ENCODE measurements at regions not wholly inside any gene's neighbourhood (a gene's known extent, or its start where the extent isn't known, plus 50 kb on each side); places are given as distances from the start of the nearest gene placed in this dataset.

DNA sequence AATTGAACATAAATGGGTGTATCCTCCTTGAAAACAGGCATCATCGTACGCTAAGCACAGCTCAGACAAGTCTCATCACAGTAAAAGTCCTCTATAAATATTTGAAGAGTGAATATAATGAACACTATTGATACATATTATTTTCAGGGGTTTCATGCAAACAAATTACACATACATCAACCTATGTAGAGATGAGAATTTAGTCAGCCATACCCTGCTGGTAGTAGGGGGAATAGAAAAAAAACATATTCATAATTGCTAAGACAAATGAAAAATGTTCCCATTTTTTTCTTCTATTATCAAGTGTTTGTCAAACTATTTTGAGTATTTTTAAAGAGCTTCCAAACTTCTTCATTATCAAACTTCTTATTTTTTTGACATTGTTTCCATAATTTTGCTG, 205.6 kb upstream of the SOX5 start:
- no peaks in the 10 kb centered on the region for H3K36me3 ChIP-seq (ENCODE audit: control insufficient read depth in 1 of 2, insufficient read depth in 2 of 2, low read length in 2 of 2)
- H3K4me3 ChIP-seq (ENCODE audit: low read depth in 1 of 2, low read length in 2 of 2) = no peak overlapping the region
- H3K4me1 ChIP-seq (ENCODE audit: control insufficient read depth in 1 of 2, insufficient read depth in 2 of 2, low read length in 2 of 2) = no peaks in the 10 kb centered on the region
- no peak overlapping the region for H3K27ac ChIP-seq (ENCODE audit: low read length)
- H3K9me3 ChIP-seq (ENCODE audit: control insufficient read depth in 1 of 2, low read length in 2 of 2) = no peaks in the 10 kb centered on the region
- H3K27me3 ChIP-seq (ENCODE audit: low read depth, low read length) = no peaks in the 10 kb centered on the region

DNA sequence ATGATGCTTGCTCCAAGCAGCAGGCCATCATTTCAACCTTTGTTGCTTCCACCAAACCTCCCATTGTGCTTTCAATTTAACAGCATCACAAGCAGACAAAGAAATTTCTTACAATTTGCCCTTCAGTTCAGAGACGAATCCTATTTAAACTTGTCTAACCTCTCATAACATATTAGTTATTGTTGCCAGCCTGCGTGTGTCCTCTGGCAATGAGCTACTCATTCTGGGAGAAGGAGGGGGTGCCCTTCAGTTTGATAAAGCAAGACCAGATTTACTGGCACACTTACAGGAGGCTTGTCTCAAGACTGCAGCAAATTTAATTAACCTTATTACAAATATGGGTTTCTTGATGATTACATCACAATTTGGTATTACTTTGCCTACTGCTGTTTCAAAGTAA, 203.6 kb upstream of the SOX5 start:
- Histone ChIP-seq H3K4me3 (ENCODE audit: low read depth in 1 of 2, low read length in 2 of 2) (no peak overlapping the region), H3K27ac (ENCODE audit: low read length) (no peak overlapping the region), H3K4me1 (ENCODE audit: control insufficient read depth in 1 of 2, insufficient read depth in 2 of 2, low read length in 2 of 2) (no peaks in the 10 kb centered on the region), H3K27me3 (ENCODE audit: low read depth, low read length) (no peaks in the 10 kb centered on the region), H3K36me3 (ENCODE audit: control insufficient read depth in 1 of 2, insufficient read depth in 2 of 2, low read length in 2 of 2) (no peaks in the 10 kb centered on the region), H3K9me3 (ENCODE audit: control insufficient read depth in 1 of 2, low read length in 2 of 2) (no peaks in the 10 kb centered on the region)

DNA sequence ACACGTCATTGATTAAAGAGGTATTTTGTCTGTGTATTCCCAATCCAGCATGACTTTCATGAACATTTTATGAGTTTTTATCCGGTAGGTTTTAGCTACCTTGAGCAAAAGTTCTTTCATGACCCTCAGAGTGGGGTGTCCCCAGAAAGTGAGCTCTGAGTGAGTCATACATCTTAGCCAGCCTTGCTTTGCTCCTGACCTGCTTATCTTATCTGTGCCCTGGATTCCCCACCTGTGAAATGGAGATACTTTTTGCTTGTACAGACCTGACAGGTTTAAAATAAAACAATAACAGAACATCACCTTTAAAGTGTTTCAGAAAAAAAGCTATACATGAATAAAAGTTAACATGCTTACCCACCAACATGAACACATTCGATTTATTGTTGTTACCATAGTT, 202.8 kb upstream of the SOX5 start:
- Histone ChIP-seq H3K27me3 (ENCODE audit: low read depth, low read length) (no peaks in the 10 kb centered on the region), H3K27ac (ENCODE audit: low read length) (no peak overlapping the region), H3K36me3 (ENCODE audit: control insufficient read depth in 1 of 2, insufficient read depth in 2 of 2, low read length in 2 of 2) (no peaks in the 10 kb centered on the region), H3K4me3 (ENCODE audit: low read depth in 1 of 2, low read length in 2 of 2) (no peak overlapping the region), H3K9me3 (ENCODE audit: control insufficient read depth in 1 of 2, low read length in 2 of 2) (no peaks in the 10 kb centered on the region), H3K4me1 (ENCODE audit: control insufficient read depth in 1 of 2, insufficient read depth in 2 of 2, low read length in 2 of 2) (no peaks in the 10 kb centered on the region)

DNA sequence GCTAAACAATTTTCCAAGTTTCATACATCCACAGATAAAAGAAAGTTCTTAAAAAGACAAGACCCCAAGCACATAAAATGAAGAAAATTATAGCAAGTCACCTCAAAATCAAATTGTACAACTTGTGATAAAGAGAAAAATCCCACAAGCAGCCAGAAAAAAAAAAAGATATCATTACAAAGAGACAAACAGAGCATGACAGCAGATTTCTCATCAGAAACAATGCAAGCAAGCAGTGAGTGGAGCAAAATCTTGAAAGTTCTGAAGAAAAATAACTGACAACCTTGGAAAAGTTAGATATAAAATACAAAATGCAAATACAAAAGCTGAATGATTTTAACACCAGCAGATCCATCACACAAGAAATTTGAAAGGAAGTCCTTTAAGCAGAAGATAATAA, 194.5 kb upstream of the SOX5 start:
- H3K36me3 ChIP-seq (ENCODE audit: control insufficient read depth in 1 of 2, insufficient read depth in 2 of 2, low read length in 2 of 2) = no peaks in the 10 kb centered on the region
- no peaks in the 10 kb centered on the region for H3K9me3 ChIP-seq (ENCODE audit: control insufficient read depth in 1 of 2, low read length in 2 of 2)
- no peaks in the 10 kb centered on the region for H3K27me3 ChIP-seq (ENCODE audit: low read depth, low read length)
- H3K27ac ChIP-seq (ENCODE audit: low read length) = no peak overlapping the region
- no peak overlapping the region for H3K4me3 ChIP-seq (ENCODE audit: low read depth in 1 of 2, low read length in 2 of 2)
- no peaks in the 10 kb centered on the region for H3K4me1 ChIP-seq (ENCODE audit: control insufficient read depth in 1 of 2, insufficient read depth in 2 of 2, low read length in 2 of 2)

DNA sequence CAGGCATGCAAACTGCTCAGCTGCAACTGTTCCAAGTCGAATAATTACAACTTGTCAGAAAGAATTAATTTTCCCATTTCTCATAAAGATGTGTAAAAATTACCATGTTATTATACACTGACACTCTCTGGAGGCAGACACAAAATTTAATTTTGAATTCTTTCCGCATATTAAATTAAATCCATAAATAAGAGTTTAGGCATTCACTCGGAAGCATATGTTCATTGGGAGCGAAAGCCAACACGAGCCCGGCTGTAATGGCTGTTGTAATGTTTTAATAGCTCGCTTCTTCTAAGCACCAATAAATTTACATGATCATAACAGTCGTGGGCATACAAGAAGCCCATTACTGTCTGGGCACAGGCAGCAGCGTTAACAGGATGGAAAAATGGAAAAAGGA, 189.6 kb upstream of the SOX5 start:
- H3K4me3 ChIP-seq (ENCODE audit: low read depth in 1 of 2, low read length in 2 of 2) = no peak overlapping the region
- H3K27ac ChIP-seq (ENCODE audit: low read length) = no peak overlapping the region
- no peaks in the 10 kb centered on the region for H3K36me3 ChIP-seq (ENCODE audit: control insufficient read depth in 1 of 2, insufficient read depth in 2 of 2, low read length in 2 of 2)
- H3K9me3 ChIP-seq (ENCODE audit: control insufficient read depth in 1 of 2, low read length in 2 of 2) = no peaks in the 10 kb centered on the region
- H3K4me1 ChIP-seq (ENCODE audit: control insufficient read depth in 1 of 2, insufficient read depth in 2 of 2, low read length in 2 of 2) = no peaks in the 10 kb centered on the region
- H3K27me3 ChIP-seq (ENCODE audit: low read depth, low read length) = no peaks in the 10 kb centered on the region

DNA sequence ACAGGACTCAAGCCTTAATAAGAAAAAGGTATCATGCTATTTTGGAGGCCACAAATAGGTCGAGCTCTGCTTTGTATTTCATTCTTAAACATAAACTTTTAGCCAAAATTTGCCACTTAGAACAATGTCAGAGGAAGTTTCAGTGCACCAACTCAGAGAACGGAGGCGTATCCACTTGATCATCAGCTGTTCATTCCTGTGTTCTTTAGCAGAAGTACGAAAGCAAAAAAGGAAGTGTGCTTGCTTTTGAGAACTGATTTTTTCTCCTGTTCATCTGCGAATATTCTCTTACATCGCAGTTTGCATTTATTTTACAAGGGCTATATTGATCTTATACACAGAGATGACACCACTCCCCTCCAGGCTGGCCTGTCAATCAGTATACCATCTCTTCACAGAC, 188.6 kb upstream of the SOX5 start:
- Histone ChIP-seq H3K27ac (ENCODE audit: low read length) (no peak overlapping the region), H3K36me3 (ENCODE audit: control insufficient read depth in 1 of 2, insufficient read depth in 2 of 2, low read length in 2 of 2) (no peaks in the 10 kb centered on the region), H3K4me3 (ENCODE audit: low read depth in 1 of 2, low read length in 2 of 2) (no peak overlapping the region), H3K9me3 (ENCODE audit: control insufficient read depth in 1 of 2, low read length in 2 of 2) (no peaks in the 10 kb centered on the region), H3K4me1 (ENCODE audit: control insufficient read depth in 1 of 2, insufficient read depth in 2 of 2, low read length in 2 of 2) (no peaks in the 10 kb centered on the region), H3K27me3 (ENCODE audit: low read depth, low read length) (no peaks in the 10 kb centered on the region)

DNA sequence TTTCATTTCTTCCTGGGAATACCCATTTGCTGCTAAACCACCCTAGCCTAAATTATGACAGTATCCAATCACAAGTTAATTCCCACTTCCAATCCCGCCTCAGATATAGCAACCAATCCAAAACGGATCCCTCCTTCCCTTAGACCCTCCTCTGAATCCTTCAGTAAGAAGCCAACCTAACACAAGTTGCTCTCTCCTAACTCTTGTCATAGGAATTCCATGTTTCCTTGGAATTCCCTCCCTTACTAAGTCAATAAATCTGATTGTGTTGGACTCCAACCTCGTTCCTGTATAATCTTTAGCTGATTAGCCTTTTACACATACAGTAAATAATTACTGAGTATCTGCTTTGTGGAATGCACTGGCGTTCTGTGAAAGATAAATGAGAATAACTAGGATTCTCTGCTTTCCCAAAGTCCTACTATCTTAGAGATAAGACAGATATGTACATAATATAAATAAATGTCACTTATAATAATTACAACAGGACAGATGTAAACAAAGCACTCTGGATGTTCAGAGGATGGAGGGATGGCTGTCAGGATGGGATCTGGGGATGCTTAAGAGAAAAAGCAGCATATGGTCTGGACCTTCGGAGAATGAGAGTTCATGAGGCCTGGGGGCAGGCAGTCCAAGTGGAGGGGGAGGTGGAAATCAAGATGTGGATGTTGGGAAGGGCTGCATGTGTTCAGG, 185.8 kb upstream of the SOX5 start:
- no peak overlapping the region for H3K4me3 ChIP-seq (ENCODE audit: low read depth in 1 of 2, low read length in 2 of 2)
- H3K4me1 ChIP-seq (ENCODE audit: control insufficient read depth in 1 of 2, insufficient read depth in 2 of 2, low read length in 2 of 2) = no peaks in the 10 kb centered on the region
- no peaks in the 10 kb centered on the region for H3K27me3 ChIP-seq (ENCODE audit: low read depth, low read length)
- no peaks in the 10 kb centered on the region for H3K36me3 ChIP-seq (ENCODE audit: control insufficient read depth in 1 of 2, insufficient read depth in 2 of 2, low read length in 2 of 2)
- no peak overlapping the region for H3K27ac ChIP-seq (ENCODE audit: low read length)
- no peaks in the 10 kb centered on the region for H3K9me3 ChIP-seq (ENCODE audit: control insufficient read depth in 1 of 2, low read length in 2 of 2)

DNA sequence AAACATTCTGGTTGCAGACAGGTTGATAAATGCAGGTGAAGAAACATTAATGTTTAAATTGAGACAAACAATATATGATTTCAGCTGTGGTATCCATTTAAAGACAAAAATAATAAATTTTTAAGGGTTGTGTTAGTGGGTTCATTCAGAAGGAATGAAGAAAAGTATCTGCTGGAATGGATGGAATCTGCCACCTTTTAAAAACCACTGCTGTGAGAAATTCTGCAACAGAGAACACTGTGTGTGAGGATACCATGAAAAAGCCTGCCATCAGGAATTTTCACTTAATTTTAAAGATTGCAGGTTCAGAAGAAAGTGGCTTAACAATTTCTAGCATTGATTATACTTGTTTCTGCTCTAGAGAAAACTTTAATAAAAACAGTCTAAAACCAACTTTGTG, 184.6 kb upstream of the SOX5 start:
- no peak overlapping the region for H3K27ac ChIP-seq (ENCODE audit: low read length)
- H3K36me3 ChIP-seq (ENCODE audit: control insufficient read depth in 1 of 2, insufficient read depth in 2 of 2, low read length in 2 of 2) = no peaks in the 10 kb centered on the region
- H3K9me3 ChIP-seq (ENCODE audit: control insufficient read depth in 1 of 2, low read length in 2 of 2) = no peaks in the 10 kb centered on the region
- H3K4me3 ChIP-seq (ENCODE audit: low read depth in 1 of 2, low read length in 2 of 2) = no peak overlapping the region
- no peaks in the 10 kb centered on the region for H3K4me1 ChIP-seq (ENCODE audit: control insufficient read depth in 1 of 2, insufficient read depth in 2 of 2, low read length in 2 of 2)
- no peaks in the 10 kb centered on the region for H3K27me3 ChIP-seq (ENCODE audit: low read depth, low read length)

DNA sequence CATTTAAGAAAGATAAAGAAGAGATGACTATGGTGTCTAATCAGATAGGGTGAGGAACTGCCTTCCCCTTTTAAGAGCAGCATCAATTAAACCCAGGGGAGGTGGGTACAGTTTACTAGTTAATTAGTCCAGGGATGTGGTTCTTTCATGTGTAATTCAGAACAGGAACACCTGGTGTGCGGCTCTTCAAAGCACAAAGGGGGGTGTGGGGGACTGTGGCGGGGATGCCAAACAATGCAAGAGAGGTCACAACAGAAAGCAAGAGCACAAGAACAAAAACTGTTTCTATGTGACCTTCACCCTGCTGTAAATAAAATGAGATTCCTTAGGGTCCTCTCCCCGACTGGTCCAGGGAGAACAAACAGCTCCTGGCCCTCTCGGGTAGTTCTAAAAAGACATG, 183.9 kb upstream of the SOX5 start:
- no peak overlapping the region for H3K27ac ChIP-seq (ENCODE audit: low read length)
- no peak overlapping the region for H3K4me3 ChIP-seq (ENCODE audit: low read depth in 1 of 2, low read length in 2 of 2)
- H3K36me3 ChIP-seq (ENCODE audit: control insufficient read depth in 1 of 2, insufficient read depth in 2 of 2, low read length in 2 of 2) = no peaks in the 10 kb centered on the region
- H3K27me3 ChIP-seq (ENCODE audit: low read depth, low read length) = no peaks in the 10 kb centered on the region
- no peaks in the 10 kb centered on the region for H3K9me3 ChIP-seq (ENCODE audit: control insufficient read depth in 1 of 2, low read length in 2 of 2)
- no peaks in the 10 kb centered on the region for H3K4me1 ChIP-seq (ENCODE audit: control insufficient read depth in 1 of 2, insufficient read depth in 2 of 2, low read length in 2 of 2)

DNA sequence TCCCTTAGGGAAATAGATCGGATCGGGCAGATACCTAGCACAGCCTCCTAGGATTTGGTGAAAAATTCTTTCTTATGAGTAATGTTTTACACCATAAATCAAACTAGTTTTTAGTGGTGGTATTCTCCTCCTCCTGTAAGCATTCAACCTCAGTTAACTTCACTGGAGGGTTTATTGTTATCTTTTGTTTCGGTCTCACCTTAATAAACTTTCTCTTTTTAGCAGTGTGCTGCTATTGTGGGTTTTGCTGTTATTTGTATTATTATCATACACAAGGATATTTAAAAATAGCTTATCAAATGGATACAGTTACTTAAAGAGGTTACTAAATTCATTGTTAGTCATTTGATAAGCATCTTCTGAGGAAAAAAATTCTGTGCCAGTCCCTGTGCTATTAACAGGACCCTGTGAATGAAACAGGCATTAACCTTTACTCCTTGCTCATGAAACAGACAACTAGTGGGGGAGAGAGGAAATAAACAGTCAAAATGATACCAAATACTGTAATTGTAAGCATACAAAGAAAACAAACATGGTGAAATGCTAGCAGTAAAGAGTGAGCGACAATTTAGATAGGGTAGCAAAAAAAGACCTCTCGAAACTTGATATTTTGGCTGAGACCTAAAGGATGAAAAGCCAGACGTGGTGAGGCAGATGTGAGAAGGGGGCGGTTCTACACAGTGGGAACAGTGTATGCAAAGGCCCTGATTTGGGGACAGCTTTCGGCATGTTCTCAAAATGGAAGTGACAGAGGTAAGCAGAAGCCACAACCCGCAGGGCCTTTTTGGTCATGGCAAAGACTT, 178.7 kb upstream of the SOX5 start:
- H3K36me3 ChIP-seq (ENCODE audit: control insufficient read depth in 1 of 2, insufficient read depth in 2 of 2, low read length in 2 of 2) = no peaks in the 10 kb centered on the region
- no peaks in the 10 kb centered on the region for H3K4me1 ChIP-seq (ENCODE audit: control insufficient read depth in 1 of 2, insufficient read depth in 2 of 2, low read length in 2 of 2)
- H3K9me3 ChIP-seq (ENCODE audit: control insufficient read depth in 1 of 2, low read length in 2 of 2) = no peaks in the 10 kb centered on the region
- no peaks in the 10 kb centered on the region for H3K27me3 ChIP-seq (ENCODE audit: low read depth, low read length)
- no peak overlapping the region for H3K4me3 ChIP-seq (ENCODE audit: low read depth in 1 of 2, low read length in 2 of 2)
- H3K27ac ChIP-seq (ENCODE audit: low read length) = no peak overlapping the region

DNA sequence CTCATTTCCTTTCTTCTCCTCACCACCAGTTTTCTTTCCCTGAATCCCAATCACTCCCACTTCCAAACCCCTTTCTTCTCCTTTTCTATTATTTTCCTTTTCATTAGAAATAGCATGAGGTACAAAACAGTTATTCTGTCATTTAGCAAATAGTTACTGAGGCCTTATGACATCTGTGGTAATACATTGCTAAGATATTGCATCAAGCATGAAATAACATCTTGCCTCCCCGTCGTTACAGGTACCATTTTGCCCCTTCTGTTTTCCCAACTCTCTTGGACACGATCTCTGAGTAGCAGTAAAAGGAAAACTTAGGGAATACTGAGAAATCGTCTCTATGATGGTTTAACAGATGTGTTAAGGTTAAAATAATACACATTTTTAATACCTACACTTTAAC, 175.8 kb upstream of the SOX5 start:
- no peaks in the 10 kb centered on the region for H3K4me1 ChIP-seq (ENCODE audit: control insufficient read depth in 1 of 2, insufficient read depth in 2 of 2, low read length in 2 of 2)
- H3K36me3 ChIP-seq (ENCODE audit: control insufficient read depth in 1 of 2, insufficient read depth in 2 of 2, low read length in 2 of 2) = no peaks in the 10 kb centered on the region
- no peak overlapping the region for H3K4me3 ChIP-seq (ENCODE audit: low read depth in 1 of 2, low read length in 2 of 2)
- H3K9me3 ChIP-seq (ENCODE audit: control insufficient read depth in 1 of 2, low read length in 2 of 2) = peaks cover 0 to 3% of the 10 kb centered on the region in 2 donors
- no peak overlapping the region for H3K27ac ChIP-seq (ENCODE audit: low read length)
- no peaks in the 10 kb centered on the region for H3K27me3 ChIP-seq (ENCODE audit: low read depth, low read length)

DNA sequence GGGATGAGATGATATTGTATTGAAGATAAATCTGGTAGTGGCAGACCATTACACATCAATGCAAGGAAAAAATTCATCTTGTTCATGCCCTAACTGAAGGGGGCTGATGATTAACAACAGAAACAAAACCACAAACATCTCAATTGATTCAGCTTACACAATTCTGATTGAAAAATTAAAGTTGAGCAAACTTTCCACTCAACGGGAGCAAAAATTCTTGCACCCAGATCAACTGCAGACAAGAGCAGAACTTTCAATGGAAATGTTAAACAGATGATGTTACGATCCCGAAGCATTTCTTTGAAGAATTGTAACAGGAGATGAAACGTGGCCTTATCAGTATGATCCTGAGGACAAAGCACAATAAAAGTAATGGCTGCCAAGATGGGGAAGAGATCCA, 172.4 kb upstream of the SOX5 start:
- H3K4me1 ChIP-seq (ENCODE audit: control insufficient read depth in 1 of 2, insufficient read depth in 2 of 2, low read length in 2 of 2) = no peaks in the 10 kb centered on the region
- H3K4me3 ChIP-seq (ENCODE audit: low read depth in 1 of 2, low read length in 2 of 2) = no peak overlapping the region
- no peaks in the 10 kb centered on the region for H3K27me3 ChIP-seq (ENCODE audit: low read depth, low read length)
- H3K27ac ChIP-seq (ENCODE audit: low read length) = no peak overlapping the region
- H3K36me3 ChIP-seq (ENCODE audit: control insufficient read depth in 1 of 2, insufficient read depth in 2 of 2, low read length in 2 of 2) = no peaks in the 10 kb centered on the region
- peaks cover 0 to 4% of the 10 kb centered on the region in 2 donors for H3K9me3 ChIP-seq (ENCODE audit: control insufficient read depth in 1 of 2, low read length in 2 of 2)
